IPS DF 19.7 (cell line): ENCODE measurements at regions not wholly inside any gene's neighbourhood (a gene's known extent, or its start where the extent isn't known, plus 50 kb on each side); places are given as distances from the start of the nearest gene placed in this dataset.

Experiments
- DNase-seq: peaks from one replicate; pipeline ENCODE4 v3.0.0-alpha.2; 2013; ENCODE audit warnings: low read depth, low spot score

DNA sequence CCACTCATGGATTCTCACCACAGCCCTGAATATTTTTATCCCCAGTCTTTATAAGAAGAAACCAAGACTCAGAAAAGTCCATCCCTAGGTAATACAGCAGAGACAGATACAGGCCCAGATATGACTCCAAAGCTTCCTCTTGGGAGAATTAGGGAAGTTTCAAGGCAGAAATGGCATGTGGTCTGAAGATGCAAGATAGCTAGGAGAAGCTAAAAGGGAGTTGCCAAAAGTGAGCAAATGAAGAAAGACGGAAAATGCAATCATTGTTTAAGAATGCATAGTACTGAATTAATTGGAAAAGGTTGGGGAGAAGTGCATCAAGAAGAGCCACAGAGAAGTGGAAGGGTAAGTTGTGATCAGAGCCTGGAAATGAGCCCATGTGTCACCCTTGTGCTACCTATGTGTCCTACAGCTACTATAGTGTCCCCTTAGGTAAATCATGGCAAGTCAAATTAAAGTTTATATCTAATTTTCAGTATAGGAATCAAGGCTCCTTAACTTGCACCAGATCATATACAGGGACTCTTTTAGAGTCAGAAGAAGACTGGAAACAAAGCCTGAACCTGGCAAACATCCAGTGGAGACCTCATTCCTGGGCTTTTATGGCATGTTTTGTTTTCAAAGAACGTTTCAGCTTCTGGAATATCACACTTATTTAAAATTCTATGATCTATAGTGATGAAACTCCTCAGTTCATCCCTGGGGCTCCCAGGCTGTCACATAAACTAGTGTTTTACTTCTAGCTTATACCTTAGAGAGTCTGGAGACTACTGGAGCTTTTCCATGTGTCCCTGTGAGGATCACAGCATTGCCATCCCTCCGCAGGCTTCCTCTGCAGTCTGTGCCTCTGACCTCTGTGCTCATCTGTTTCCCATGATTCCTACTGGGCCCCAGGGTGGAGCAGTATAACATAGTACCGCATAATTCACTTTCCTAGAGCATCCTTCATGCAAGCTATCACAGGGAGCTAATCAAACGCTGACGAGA is 189.0 kb upstream of the CDKN3 start:
- DNase-seq, result no peak

DNA sequence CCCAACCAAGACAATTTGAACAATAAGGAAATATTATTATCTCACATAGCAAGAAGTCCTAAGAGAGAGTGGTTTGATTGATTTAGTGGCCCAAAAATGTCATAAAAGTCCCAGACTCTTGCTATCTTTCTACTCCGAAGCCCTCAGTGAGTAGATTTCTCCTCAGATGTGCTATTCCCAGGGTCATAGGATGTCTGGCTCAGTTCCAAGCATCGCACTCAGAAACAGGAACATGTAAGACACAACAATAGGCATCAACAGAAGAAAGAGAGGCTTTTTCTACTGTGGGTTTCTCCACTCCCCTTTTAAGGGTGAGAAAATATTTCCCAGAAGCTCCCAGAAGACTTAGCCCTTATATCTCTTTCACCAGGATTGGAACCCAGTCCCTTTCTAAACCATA is 188.1 kb upstream of the CDKN3 start:
- no peak for DNase-seq

DNA sequence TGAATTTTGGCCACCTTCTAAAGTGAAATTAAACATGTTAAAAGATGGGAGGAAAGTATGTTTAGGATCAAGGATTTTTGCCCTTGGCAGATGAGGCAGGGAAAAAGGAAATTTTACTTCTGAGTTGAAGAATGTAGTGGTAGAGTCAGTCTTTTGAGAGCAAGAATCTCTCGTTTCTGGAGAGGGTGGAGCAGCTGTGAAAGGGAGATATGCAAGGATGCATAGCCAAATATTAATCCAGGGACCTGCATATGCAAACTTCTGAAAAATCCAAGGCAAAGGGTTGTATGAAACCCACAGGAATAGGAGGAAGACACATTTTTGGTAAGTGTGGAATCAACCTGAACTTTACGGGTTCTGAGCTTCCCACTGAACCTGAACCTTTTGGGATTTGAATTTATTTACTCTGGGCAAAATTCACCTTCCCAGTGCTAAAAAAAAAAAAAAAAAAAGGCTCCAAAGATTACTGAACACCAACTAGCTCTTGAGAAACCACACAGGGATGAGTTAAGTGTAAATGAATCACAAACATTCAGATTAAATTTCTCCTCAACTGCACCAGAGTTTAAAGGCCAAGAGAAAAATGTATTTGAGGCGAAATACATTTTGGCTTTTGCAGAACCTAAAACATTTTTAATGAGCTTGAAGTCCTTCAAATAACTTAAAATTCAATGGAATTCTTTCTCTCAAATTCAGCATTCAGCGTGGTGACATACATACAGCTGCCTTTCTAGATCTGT is 187.1 kb upstream of the CDKN3 start:
- no peak for DNase-seq

DNA sequence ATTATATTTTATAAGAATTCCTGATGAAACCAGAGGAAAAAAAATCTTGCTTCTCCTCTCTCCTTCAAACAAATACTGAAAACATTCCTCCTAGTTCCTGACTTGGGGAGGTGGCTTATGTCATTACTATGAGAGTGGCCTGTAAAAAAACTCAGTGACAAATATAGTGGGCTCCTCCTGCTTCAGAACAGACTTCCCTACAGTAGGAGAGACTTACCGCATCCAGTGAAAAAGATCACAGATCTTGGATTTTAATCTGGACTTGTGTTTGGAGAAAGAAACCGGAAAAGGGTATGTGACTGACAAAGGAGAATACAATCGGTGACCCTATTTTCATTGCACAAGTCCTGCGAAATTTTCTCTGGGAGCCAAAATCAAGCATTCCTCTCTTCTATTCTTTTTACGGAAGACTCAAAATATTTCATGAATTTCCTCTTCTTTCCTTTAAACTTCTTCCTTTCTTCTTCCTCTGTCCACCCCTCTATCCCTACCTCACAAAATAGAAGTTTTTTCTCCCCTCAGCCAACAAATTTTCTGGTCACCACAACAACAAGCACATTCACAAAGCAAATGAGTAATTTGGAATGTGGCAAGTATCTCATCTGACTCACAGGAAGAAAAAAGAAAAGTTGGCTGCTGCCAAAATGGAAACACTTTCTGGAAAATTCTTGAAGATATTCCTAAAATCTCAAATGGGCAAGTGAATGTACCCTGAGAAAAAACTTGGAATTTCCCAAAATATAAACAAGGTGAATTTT is 185.1 kb upstream of the CDKN3 start:
- DNase-seq, result no peak

DNA sequence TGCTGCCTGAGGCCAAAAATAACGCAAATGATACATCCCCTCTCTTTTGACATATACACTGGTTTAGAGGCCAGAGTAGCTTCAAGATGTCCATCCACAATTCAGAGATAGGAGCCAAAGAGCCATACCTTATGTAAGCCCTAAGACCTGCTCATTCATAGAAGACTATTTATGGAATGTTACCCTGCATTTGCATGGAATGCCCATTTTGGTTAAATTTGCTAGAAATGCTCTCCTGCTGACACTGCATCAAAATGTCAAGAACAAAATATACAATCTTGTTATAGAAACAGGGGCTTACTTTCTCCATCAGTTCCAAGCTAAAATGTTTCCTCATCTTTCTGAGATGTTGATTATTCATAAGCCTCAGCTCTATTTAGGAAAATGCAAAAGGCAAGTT is 183.3 kb upstream of the CDKN3 start:
- DNase-seq, result no peak

DNA sequence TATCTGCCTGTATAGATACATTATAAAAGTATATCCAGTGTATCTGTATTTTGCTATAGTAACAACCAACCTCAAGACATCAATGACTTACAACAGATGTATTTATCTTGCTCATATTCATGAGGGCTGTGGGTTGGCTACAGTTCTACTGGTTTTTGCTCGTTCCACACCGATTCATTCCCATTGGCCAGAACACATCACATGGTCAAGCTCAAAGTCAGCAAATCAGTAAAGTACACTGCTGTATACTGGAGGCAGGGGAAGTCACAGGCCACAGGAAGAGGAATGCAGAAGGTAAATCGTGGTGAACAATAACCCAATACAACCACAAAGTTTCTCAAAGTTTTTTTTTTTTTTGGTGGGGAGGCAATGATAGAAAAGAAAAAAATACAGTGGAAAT is 180.0 kb upstream of the CDKN3 start:
- DNase-seq, result no peak

DNA sequence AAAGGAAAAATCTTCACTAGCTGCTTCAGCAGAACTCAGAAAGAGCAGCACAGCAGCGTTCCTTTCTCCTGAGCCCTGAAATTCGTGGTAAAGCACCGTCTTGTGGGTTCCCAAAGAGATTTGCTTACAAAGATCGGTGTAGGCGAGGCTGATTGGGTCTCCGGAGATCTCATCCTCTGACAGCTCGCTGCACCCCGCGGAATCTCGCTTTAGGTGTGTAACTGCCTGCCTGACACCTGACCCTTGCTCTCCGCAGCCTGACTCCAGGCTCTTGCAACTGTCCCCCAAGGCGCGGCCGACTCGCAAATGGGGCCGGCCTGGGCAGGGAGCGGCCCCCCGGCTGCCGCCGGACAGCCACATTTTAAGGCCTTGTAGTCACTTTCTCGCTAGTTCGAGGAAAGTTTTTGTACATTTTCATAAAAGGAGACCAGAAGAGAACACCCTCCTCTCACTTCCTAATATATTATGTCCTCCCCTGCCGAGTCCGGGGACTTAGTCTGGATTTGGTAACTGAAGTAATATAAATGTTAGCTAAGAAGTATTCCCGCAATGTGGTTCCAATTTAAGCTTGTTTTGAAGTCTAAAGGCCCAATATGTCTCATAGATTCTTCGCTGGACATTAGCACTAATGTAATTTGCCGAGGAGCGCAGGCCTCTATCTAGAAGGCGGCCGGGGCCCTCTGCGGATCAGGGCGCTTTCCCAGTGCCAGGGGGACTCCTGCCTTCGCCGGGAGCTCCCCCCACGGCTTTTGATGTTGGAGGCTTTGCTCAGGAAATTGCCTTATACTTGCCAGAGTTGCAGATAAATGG is 177.3 kb upstream of the CDKN3 start:
- no peak for DNase-seq

DNA sequence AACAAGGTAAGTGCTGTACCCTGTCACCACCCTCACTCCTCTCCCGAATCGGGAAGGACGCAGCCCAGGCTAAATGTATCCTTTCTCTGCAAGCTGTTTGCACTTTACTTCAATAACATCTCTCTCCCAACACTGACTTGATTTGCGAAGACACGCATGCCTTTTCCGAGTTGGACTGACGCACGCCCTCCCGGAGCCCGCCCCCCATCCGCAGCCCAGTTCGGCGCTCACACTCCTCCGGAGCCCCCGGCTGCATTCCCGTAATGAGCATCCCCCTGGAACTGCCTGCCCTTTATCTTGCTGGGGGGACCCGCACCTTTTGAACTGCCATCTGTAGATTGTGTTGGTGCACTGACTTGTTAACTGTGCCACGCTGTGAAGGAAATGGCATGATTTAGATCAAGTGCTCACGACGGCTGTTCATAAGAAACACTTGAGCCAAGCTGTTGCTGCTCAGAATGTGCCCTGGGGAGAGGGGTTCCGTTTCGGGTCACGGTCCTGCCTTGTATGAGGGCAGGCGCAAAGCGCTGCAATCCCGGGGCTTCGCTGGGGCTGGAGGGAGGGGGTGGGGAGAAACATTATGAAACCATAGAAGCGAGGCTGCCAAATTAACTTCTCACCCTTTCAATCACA is 176.6 kb upstream of the CDKN3 start:
- DNase-seq, result no peak

DNA sequence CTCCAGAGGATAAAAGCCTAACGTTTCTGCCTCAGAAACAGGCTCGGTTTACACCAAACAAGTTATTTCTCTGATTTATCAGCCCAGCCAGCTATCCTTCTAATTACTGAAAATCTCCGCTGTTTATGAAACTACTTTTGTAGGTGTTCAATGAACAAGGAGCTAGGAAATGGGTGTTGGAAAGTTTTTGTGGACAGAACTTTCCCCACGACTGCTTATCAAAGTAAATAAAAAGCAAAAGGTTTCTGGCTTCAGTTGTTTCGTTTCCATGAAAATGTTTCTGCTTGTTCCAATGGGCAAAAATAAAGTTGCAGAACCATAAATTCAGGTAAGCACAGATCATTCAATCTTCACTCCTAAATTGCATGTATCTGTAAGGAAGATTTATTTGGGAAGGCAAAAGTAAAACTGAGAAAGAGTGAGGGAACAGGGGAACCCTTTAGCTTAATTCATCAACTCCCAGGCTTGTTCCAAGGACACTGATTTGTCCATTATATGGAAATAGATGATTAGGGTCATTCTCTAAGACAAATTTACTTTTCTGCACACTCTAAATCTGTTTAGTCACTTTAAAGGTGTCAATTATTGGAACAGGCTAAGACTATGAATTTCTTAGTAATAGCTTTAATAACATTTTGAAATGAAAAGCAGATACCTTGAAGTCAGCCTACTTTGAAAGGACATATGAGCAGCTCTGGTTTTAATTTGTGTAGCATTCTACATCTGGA is 175.9 kb upstream of the CDKN3 start:
- DNase-seq, result no peak

DNA sequence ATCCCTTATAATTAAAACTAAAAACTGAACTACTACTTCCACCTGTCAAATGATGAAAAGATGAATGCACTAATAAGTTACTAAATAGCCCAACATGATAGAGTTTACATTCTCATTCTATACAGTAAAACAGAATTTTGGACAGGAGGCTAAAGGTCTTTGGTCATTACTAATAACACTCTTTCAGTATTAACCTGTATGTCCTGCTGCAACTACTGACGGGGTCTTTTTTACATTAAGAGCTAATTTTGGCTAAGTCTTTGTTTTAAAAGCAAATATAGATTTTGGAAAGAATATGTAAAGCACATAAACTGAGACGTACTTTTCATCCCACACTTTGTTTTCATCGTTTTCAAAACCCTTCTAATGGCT is 175.4 kb upstream of the CDKN3 start:
- DNase-seq, result no peak

DNA sequence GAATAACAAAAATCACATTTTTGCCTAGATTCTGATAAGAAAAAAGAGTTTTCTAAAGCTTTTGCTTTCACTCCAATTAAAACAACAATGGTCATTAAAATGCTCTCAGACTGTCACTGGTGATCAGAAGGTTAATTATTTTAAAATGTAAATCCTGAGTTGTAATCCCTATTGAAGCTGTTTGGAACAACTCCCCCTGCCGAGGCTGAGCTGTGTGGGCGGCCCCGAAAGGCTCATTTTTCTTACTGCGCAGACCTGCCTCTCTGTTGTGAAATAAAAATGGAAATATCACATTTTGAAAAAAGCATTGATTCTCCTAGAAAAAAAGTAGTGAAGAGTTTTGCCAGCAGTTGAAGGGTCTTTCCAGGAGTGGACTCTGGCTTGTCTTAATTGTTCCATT is 174.8 kb upstream of the CDKN3 start:
- DNase-seq, result no peak

DNA sequence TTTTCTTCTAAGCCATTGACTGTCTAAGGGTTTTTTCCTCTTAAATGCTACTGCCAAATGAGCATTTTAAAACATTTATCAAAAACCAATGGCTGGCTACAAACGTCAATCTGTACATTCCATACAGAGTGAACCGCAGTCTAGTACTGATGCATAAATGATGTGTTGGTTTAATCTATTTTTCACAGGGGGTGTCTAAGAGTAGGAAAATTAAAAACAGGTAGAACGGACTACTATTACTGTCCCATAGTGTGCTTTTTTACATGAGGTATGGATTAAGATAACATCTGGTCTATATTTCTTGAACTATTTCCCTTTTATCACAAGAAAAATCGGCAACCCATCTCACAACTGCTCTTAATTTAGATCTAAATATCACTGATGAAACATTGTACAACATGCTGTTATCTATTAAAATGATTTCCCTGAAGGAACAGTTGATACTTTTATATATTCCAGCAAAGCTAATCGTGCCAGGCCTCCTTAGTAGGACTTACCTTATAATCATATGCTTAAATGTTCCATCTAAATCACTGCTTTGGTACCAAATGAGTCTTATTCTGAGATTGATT is 172.9 kb upstream of the CDKN3 start:
- no peak for DNase-seq

DNA sequence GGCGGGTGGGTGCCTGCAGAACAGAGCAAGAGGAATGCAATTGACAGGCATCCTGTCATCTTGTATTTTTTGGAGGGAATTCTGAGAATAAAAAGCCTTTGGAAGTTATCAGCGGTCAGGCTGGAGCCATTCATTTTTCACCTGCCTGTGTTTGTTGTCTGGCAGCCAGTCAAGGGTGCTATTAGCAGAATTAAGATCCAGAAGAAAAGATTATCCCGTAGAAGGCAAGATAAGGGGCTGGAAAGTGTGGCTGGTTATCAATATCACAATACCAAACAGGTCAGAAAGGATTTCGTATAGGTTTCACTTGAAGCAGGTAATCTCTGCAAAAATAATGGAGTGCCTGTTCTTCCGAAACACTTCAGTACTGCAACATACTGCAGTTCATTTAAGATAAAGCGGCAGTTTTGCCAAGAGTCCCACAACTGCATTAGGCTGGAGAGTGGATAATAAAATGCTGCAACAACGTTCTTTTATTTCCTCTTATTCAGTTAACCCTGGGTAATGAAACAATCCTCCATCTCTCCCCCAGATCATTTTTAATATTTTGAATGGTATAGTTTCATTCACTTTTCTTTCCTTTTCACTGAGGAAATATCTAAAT is 171.2 kb upstream of the CDKN3 start:
- DNase-seq, result no peak

DNA sequence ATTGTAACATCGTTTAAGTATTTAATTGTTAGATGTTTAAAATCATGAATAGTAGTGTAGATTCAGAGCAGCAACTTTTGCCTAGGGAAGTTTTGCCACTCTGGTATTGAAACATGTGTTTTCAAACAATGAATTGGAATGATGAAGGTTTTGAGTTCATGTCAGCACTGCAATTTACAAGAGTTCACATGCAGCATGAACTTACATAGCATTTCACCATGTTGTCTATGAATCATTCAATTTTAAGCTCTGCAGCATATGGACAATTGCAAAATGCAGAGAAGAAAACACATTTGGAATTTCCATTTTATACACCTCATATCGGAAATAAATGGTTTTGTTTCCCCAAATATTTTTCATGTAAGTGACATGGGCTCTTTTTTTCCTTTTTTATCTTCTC is 170.7 kb upstream of the CDKN3 start:
- DNase-seq, result no peak

DNA sequence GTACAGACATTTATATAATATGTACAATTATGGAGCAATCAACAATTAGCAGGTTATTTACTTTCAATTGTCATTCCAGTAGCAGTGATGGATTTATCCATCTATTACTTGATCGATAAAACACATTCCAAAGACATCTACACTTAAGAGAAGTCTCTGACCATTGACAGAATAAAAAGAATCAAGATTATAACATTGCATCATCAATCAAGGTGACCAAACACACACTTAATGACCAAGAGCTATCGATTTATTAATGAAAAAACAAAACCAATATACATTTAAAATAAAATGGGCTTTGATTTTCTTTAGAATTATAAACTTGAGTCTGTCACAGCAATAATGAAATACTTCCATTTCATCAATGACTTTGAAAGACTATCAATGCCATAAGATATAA is 170.2 kb upstream of the CDKN3 start:
- DNase-seq, result no peak

DNA sequence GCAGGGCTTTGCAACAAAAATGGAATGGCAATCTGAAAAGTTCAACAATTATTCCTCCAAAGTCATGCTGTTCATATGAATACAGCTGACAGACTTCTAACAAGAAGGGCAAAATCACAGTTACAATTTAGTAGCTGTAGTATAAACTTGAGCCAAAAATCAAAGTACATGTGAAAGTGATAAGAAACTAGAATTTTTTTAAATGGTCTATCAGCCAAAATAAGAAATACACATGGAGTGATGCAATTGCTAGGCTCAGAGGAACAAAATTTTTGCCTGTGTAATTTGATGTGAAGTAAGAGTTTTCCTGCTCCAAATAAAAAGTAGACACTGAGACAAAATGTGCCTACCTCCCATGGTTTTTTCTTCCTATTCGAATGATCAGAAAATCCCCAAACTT is 167.7 kb upstream of the CDKN3 start:
- DNase-seq, result no peak

DNA sequence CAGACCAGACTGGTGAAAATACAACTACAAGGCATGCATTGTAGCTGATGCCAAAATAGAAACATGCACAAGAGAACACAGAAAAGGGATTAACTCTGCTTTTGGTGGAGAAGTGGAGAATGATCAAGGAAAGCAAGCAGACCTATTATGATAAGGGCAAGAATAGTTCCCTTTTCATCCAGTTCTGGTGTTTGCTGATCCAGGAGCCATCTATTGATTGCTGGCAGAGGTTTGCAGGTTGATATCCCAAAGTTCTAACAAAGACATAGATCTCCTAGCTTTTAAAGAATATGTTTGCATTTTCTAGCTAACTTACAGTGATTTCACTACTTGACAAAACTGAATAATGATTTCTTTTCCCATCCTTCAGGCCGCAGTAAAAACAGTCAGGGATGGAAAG is 166.2 kb upstream of the CDKN3 start:
- no peak for DNase-seq

DNA sequence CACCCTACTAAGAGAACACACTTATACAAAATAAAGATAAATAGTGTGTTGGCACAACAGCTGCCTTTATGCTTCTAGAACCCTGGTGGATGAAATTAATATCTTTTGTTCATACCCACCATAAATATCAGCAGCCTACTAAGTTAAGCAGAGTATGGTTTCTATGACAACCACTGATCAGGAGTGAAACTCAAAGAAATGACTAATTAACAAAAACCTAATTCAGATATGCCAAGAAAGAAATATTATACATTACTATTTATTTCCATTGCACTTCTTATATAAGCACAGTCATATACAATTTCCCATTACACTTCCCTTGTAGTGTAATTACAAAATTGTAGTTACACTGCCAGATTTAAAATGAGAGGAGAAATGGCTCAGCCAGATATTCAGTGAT is 164.1 kb upstream of the CDKN3 start:
- no peak for DNase-seq

DNA sequence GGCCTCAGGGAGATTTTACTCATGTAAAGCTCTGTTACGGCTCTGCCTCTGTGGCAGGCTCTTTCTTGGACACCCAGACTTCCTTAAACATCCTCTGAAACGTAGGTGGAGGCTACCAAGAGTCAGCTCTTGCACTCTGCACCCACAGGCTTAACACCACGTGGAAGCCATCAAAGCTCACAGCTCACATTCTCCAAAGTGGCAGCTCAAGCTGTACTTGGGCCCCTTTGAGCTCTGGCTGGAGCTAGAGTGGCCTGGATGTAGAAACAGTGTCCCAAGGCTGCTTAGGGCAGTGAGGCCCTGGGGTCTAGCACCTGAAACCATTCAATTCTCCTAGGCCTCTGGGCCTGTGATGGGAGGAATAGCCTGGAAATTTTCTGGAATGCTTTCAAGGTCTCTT is 155.3 kb upstream of the CDKN3 start:
- DNase-seq, result no peak

DNA sequence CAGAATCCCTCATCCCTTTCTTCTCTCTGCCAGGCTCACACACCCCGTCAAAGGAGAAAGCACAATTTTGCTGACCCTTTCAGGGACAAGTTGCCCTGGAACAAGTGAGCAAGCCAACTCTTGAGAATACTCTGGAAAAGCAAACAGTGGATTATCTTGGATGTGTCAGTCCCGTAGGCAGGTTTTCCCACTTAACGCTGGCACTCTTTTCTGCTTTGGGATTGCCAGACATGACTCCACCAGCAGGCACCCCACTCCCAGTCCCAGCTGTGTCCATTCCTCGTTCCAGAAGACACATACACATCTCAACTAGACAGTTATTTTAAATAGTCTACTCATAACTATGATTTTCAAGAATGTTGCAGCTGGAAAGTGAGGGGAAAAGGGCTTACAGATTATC is 145.5 kb upstream of the CDKN3 start:
- no peak for DNase-seq
